Activated CD8-positive, alpha-beta T cell treated with anti-CD3 and anti-CD28 coated beads for 36 hours (primary cell): ENCODE measurements at regions not wholly inside any gene's neighbourhood (a gene's known extent, or its start where the extent isn't known, plus 50 kb on each side); places are given as distances from the start of the nearest gene placed in this dataset.

Source experiments
- ATAC-seq: fragments of 200-7000 bp; cut with Tn5 transposase; one replicate; pipeline ENCODE4 v1.10.0; 2021; ENCODE audit warnings: mild to moderate bottlenecking, moderate library complexity
- CTCF ChIA-PET: fragments of 350-600 bp; sonication (Branson Sonifier 250); formaldehyde crosslinking; loops from one replicate; lab custom pipeline; 2021; ENCODE audit warnings: antibody characterized with exemption; lab: Charles Lee
- POLR2A ChIA-PET: fragments of 350-600 bp; sonication (Branson Sonifier 250); formaldehyde crosslinking; loops from one replicate; lab custom pipeline; 2021; ENCODE audit warnings: antibody characterized with exemption; lab: Charles Lee
- DNase-seq: peaks from one replicate; pipeline ENCODE4 v3.0.0-alpha.2; 2020
- H3K27ac Mint-ChIP-seq: one replicate; pipeline ENCODE4 v1.8.0; 2021; ENCODE audit warnings: mild to moderate bottlenecking, mixed read lengths
- H3K27me3 Mint-ChIP-seq: one replicate; pipeline ENCODE4 v1.8.0; 2021; ENCODE audit warnings: mixed read lengths
- H3K36me3 Mint-ChIP-seq: one replicate; pipeline ENCODE4 v1.8.0; 2021; ENCODE audit warnings: low read depth, mixed read lengths
- H3K4me1 Mint-ChIP-seq: one replicate; pipeline ENCODE4 v1.8.0; 2021; ENCODE audit warnings: low read depth, mixed read lengths
- H3K4me3 Mint-ChIP-seq: one replicate; pipeline ENCODE4 v1.8.0; 2021; ENCODE audit warnings: mild to moderate bottlenecking, moderate library complexity, mixed read lengths
- H3K9me3 Mint-ChIP-seq: one replicate; pipeline ENCODE4 v1.8.0; 2021; ENCODE audit warnings: mixed read lengths
- intact Hi-C: fragments of 100-400 bp; cut with micrococcal nuclease; formaldehyde crosslinking; loops from one replicate; pipeline ENCODE4 v1.10.0; 2022
- TF ChIP-seq, protein P1 (sequence below): fragments of 200-600 bp; IDR thresholded peaks from one replicate; pipeline ENCODE4 v1.8.0; 2022; ENCODE audit warnings: antibody characterized with exemption, mild to moderate bottlenecking

- no peak overlapping the region for H3K4me3 Mint-ChIP-seq
These were observed 81.7 kb upstream of the SEC11C start for GRCh38 chr18:59057969-59058368.

DNA sequence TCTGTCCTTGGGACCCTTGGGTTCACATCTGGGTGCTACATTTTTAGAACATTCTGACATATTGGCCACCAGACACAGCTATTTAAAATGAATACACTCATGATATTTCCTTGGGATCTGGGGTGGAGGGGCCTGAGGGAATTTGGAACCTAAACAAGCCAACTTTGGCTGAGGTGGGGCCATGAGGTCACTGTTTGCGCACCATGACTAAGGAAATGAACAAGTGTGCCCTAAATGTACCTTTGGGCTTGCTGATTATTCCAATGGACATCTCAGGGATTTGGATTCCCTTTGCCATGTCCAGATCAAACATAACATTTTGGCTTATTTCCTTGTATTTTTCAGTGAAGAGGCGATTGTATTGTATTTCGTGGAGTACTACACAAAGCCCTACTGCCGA is 80.5 kb upstream of the SEC11C start:
- ChIA-PET CTCF (interaction anchor here (0.9 to 2.9 kb wide), 4 partner anchors 11 to 291 kb away, joined by 4 to 13 read pairs (median 4); no protein-coding TSS in a partner anchor), POLR2A (no interaction called here)
- H3K9me3 Mint-ChIP-seq = no peaks in the 10 kb centered on the region
- DNase-seq (no peak), ATAC-seq (no peak)
- TF ChIP-seq, protein P1, sequence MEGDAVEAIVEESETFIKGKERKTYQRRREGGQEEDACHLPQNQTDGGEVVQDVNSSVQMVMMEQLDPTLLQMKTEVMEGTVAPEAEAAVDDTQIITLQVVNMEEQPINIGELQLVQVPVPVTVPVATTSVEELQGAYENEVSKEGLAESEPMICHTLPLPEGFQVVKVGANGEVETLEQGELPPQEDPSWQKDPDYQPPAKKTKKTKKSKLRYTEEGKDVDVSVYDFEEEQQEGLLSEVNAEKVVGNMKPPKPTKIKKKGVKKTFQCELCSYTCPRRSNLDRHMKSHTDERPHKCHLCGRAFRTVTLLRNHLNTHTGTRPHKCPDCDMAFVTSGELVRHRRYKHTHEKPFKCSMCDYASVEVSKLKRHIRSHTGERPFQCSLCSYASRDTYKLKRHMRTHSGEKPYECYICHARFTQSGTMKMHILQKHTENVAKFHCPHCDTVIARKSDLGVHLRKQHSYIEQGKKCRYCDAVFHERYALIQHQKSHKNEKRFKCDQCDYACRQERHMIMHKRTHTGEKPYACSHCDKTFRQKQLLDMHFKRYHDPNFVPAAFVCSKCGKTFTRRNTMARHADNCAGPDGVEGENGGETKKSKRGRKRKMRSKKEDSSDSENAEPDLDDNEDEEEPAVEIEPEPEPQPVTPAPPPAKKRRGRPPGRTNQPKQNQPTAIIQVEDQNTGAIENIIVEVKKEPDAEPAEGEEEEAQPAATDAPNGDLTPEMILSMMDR = no peak
- H3K4me1 Mint-ChIP-seq = no peaks in the 10 kb centered on the region
- H3K27me3 Mint-ChIP-seq = peaks cover 17% of the 10 kb centered on the region
- no peak overlapping the region for H3K27ac Mint-ChIP-seq
- H3K36me3 Mint-ChIP-seq = no peaks in the 10 kb centered on the region
- intact Hi-C loops = no loop called here
- H3K4me3 Mint-ChIP-seq = no peak overlapping the region

More at GRCh38 chr18:59057969-59058368, 81.7 kb upstream of the SEC11C start:
- TF ChIP-seq, protein P1 = no peak
- H3K36me3 Mint-ChIP-seq = no peaks in the 10 kb centered on the region
- DNase-seq (no peak), ATAC-seq (no peak)
- CTCF ChIA-PET = interaction anchor here (1.3 to 2.9 kb wide), 3 partner anchors 13 to 290 kb away, joined by 3 to 13 read pairs (median 4); no protein-coding TSS in a partner anchor
- no peaks in the 10 kb centered on the region for H3K9me3 Mint-ChIP-seq
- no peaks in the 10 kb centered on the region for H3K4me1 Mint-ChIP-seq
- H3K27me3 Mint-ChIP-seq = peaks cover 15% of the 10 kb centered on the region
- POLR2A ChIA-PET = no interaction called here
- intact Hi-C loops = loop anchor here (1.0 kb wide), 1 partner anchor 277 kb away; no protein-coding TSS in a partner anchor
- H3K27ac Mint-ChIP-seq = no peak overlapping the region

DNA sequence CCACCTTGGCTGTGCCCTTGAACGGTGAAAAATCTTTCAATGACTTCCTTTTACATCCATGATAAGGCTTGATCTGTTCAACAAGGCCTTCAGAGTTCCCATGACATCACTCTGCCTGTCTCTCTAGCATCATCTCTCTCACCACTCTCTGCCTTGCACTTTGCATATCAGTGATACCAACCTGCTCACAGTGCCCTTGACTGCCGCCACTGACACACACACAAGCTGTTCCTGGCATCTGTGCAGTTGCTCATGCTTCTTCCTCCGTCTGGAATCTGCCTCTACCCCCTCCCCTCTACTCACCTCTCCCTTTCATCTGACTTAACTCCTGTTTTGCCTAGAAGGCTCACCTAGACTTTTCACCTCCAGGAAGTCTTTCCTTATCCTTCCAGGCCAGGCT is 79.1 kb upstream of the SEC11C start:
- H3K4me1 Mint-ChIP-seq = no peaks in the 10 kb centered on the region
- ATAC-seq (no peak), DNase-seq (no peak)
- CTCF ChIA-PET = interaction anchor here (2.9 to 4.5 kb wide), 2 partner anchors 10 to 292 kb away, joined by 13 to 22 read pairs; no protein-coding TSS in a partner anchor
- POLR2A ChIA-PET = no interaction called here
- no peaks in the 10 kb centered on the region for H3K9me3 Mint-ChIP-seq
- no peak overlapping the region for H3K27ac Mint-ChIP-seq
- intact Hi-C loops = no loop called here
- no peak overlapping the region for H3K4me3 Mint-ChIP-seq
- TF ChIP-seq, protein P1 = no peak
- H3K27me3 Mint-ChIP-seq = peaks cover 17% of the 10 kb centered on the region
- H3K36me3 Mint-ChIP-seq = no peaks in the 10 kb centered on the region

- POLR2A ChIA-PET = no interaction called here
- Mint-ChIP-seq H3K9me3 (no peaks in the 10 kb centered on the region), H3K4me3 (no peak overlapping the region), H3K4me1 (no peaks in the 10 kb centered on the region), H3K27ac (no peak overlapping the region), H3K27me3 (peaks cover 19% of the 10 kb centered on the region), H3K36me3 (no peaks in the 10 kb centered on the region)
- DNase-seq = no peak
- ATAC-seq = no peak
- CTCF ChIA-PET = interaction anchor here (0.6 to 4.5 kb wide), 3 partner anchors 9 to 293 kb away, joined by 3 to 22 read pairs (median 4); no protein-coding TSS in a partner anchor
- TF ChIP-seq, protein P1 = no peak
- intact Hi-C loops = no loop called here
These were observed 77.6 kb upstream of the SEC11C start for GRCh38 chr18:59061914-59062642.

DNA sequence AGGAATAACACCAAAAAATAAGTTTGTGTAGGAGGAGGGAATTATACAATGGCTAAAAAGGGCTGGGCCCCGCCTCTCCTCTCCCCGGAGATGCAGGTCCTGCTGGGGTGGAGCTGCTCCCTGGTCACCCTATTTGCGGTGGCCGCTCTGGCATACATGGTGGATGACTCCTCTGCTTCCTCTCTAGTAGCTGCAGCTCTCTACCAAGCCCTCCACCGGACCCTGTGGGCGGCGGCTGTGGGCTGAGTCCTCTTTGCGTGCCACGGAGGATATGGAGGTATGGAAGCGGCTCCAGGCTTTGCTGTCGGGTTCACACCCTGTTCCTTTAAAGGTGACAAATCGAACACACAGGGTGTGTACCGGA is 77.1 kb upstream of the SEC11C start:
- H3K9me3 Mint-ChIP-seq = no peaks in the 10 kb centered on the region
- H3K27me3 Mint-ChIP-seq = peaks cover 19% of the 10 kb centered on the region
- no peaks in the 10 kb centered on the region for H3K36me3 Mint-ChIP-seq
- TF ChIP-seq, protein P1 = no peak
- H3K27ac Mint-ChIP-seq = no peak overlapping the region
- ChIA-PET POLR2A (no interaction called here), CTCF (interaction anchor here (4.5 kb wide), 1 partner anchor 294 kb away, joined by 22 read pairs; no protein-coding TSS in a partner anchor)
- DNase-seq (no peak), ATAC-seq (no peak)
- intact Hi-C loops = no loop called here
- no peak overlapping the region for H3K4me3 Mint-ChIP-seq
- H3K4me1 Mint-ChIP-seq = no peaks in the 10 kb centered on the region
